HG03439 (cell line): ENCODE measurements at regions not wholly inside any gene's neighbourhood (a gene's known extent, or its start where the extent isn't known, plus 50 kb on each side); places are given as distances from the start of the nearest gene placed in this dataset.
"Not testable (repeated sequence)": the region's sequence is repeated elsewhere in the genome, so short reads cannot be mapped to it uniquely, and the experiment has no call there.

Experiments
- ATAC-seq: cut with Tn5 transposase; IDR thresholded peaks from one replicate; pipeline ENCODE4 v1.9.1; 2021; ENCODE audit warnings: mild to moderate bottlenecking, moderate library complexity; ENCODE audit not compliant: unreplicated experiment

DNA sequence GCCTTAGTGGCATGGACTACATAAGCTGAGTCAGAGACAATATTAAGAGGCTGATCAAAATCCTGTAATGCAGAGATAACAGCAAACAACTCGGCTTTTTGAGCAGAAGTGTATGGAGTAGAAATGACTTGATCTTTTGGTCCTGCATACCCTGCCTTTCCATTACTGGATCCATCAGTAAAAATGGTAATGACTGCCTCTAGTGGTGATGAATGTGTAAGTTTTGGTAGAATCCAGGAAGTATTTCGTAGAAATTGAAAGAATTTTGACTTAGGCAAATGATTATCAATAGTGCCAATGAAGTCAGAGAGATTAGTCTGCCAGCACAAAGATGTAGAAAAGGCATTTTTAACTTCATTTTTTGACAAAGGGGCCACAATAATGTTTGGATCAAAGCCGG, 146.4 kb upstream of the API5 start:
- not testable (repeated sequence) for ATAC-seq

DNA sequence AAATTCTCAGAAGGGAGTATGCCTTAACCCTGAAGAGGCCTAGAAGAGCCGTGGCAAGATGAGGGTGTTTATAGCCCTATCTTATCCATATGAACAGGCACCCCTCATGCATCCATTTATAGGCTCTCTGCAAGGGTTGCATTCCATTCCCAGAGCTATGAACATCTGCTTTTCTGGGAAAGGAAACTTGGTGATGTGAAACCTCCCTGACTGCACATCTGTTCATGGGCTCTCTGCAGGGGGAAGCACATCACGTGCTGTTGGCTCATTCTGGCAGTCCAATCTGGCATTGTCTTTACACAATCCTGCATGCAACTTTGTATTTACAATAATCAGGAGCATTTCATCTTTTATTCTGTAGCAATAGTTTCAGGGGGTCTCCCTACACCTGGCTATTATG, 143.6 kb upstream of the API5 start:
- ATAC-seq = not testable (repeated sequence)

DNA sequence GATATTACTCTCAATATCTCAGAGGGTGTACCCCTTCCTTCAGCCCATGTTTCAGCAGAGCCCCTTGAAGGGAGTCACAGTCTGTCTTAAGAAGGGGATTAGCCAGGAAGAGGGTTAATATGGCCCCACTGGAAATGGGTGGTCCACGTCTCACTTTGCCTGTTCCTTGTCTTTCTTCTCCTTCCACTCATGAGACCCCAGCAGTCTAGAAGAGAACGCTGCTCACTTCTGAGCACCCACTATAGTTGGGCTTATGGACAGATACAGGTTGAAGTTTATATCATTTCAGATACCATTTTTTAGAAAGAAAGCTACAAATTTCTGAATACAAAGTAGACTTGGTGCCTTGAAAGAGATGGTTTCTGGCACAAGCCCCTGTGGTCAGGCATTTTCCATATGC, 139.3 kb upstream of the API5 start:
- no peak for ATAC-seq

DNA sequence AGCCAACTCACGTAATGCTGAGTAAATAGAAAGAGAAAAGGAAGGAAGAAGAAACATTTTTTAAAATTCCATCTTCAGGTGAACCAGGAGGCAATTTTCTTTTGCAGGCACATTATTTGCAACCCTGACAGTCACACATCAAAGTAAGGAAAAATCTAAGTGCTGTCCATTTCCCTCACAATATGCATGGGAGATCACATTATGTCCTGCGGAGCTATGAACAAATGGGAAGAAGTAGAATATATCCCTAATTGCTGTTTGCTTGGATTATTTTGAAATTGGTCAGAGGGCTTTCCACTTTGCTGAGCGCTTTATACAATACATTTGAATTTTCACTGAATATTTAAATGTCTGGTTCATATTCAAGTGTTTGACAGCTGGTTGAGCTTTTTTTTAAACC, 133.8 kb upstream of the API5 start:
- no peak for ATAC-seq

DNA sequence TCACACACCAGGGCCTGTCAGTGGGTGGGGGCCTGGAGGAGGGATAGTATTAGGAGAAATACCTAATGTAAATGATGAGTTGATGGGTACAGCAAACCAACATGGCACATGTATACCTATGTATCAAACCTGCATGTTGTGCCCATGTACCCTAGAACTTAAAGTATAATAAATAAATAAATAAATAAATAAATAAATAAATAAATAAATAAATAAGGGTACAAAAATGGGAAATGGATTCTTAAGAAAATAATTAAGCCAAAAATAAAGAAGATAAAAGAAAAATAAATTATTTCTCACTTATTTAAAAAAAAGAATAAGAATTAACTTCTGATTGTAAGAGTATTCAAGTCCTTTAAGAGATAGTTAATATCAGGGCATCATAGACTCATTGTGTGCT, 117.3 kb upstream of the API5 start:
- ATAC-seq = not testable (repeated sequence)

DNA sequence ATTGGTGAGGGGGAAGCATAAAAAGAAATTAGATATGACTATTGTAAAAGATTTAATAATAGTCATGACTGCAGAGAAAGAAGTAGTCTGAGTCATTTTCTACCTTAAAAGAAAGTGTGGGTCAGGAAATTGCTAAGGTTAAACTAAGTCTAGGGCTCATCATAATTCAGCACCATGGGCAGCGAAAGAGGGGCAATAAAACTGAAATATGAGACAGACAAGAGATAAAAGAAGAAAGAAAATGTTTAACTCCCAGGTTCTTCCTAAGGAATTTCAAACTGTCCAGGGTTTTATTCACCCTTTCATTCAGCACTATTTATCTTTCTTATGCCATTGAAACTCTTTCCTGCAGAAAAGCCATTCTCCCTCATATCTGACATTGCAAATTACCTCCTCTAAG, 114.4 kb upstream of the API5 start:
- no peak for ATAC-seq

DNA sequence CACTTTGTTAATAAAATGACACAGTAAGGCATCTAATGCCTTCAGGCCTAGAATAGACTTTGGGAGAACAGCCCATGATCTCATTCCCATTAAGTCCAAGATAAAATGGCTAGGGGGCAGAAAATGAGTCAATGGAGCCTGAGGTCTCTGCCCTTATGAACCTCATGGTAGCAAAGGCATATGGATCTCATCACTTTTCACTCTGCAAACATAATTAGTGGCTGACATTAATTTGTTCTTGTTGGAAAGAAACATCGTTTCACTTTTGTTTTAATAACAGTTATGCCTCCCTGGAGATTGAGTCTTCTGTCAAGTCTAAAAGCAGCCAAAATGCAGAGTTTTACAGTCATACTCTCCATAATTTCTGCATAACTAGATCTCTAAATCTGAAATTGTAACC, 111.8 kb upstream of the API5 start:
- no peak for ATAC-seq

DNA sequence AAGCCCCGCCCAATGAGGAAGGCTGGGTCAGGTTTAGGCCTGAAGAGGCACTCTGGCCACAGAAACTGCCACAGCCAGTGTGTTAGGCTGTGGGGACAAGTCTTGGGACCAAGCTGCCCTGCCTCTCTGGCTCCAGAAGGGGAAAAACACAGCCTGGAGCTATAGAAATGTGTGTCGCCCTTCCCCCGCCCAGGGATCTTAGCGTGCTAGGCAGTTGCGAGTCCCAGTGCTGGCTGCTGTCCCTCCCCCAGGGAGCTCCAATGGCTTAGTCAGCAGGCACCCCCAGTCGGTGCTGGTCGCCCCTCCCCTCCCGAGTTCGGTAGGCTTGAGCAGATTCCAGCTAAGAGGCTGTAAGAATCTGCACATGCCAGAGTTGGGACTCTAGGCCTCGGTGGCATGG, 99.5 kb upstream of the API5 start:
- no peak for ATAC-seq

DNA sequence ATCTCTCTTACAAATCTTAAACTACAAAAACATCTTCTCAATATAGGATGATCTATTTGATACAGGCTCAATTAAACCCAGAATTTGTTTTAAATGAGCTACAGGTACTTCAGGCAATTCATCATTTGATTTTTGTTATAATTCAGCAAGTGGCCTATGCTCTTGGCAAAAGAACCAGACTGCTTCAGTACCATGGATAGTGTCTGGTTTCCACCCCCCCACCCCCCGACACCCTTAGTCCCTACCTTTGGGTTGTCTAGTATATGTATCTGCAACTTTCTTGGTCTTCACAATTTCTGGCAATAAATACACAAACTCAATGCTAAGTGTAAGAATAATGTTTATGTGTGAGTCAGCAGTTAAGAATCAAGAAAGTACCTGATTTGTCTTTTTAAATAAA, 97.3 kb upstream of the API5 start:
- ATAC-seq = no peak

DNA sequence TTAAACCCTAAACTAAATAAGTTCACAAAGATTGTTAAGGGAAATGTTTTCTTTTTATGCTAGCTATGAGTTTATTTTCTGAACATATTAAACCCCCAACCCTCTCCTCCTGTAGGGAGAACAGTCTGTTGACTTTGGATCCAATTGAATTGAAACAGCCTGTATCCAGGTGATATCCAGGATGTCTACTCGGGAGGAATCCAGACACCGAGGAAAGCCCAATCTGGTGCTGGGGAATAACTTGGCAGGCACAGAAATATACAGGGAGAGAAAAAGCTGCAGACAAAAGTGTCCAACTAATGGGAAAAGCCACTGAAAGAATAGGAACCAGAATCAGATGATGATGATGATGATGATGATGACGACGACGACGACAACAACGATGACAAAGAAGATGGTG, 93.9 kb upstream of the API5 start:
- no peak for ATAC-seq

DNA sequence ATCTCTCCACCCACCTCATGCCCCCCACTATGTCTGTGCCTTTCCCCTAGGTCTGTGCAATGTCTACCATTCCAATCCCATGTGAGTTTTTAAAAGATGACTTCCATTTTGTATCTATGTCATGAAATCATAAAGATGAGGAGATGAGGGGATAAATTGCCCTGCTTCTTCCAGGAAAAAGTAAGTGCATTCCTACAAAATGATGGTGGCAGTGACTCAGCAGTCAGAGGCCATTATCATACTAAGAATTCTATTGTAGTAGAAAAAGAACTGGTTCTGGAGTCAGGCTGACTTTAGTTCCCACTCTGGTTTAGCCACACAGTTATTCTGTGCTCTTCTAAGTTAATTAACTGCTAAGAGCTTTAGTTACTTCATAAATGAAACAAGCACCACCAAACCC, 89.6 kb upstream of the API5 start:
- ATAC-seq = no peak

DNA sequence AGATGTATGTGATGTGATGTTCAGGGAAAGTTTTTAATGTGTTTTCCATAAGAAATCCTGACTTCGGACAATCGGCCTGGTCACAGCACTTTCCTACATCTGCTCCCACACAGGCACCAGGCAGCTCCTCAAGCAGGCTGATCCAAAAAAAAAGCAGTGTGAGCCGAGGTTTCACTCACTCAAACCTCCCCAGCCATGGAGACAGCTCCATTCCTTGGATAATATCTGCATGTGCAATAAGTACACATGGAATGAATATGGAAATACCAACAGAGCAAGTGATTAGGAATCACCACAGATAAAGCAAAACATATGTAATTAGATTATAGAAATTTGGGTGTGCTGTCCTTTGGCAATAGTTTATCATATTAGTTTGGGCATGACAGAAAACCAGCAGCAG, 88.8 kb upstream of the API5 start:
- ATAC-seq = no peak

DNA sequence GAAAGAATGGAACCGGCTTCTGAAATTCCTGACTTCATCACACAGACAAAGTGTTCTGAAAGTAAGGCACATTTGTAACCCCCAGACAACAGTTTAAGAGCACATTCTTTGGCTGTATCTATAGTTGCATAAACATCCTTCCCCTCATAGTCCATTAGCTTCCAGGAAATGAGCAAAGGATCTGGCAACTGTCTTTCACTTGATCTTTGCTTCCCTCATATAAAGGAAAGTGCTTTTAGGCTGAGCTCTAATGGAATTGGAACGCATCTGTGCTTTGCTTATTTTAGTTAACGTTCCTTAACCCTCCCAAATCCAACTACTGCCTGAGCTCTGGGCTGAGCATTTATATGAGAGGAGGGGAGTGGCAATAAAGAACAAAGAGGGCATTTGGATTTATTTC, 76.9 kb upstream of the API5 start:
- ATAC-seq = no peak

DNA sequence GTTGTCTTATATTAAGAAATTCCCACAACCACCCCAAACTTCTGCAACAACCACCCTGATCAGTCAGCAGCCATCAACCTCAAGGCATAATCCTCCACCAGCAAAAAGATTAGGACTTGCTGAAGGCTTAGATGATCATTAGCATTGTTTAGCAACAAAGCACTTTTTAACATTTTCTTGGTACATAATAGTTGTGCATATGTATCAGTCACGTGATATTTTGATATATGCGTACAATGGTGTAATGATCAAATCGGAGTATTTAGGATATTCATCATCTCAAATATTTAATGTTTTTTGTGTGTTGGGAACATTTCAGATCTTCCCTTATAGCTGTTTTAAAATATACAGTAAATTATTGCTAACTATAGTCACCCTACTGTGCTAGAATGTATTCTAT, 73.5 kb upstream of the API5 start:
- no peak for ATAC-seq

DNA sequence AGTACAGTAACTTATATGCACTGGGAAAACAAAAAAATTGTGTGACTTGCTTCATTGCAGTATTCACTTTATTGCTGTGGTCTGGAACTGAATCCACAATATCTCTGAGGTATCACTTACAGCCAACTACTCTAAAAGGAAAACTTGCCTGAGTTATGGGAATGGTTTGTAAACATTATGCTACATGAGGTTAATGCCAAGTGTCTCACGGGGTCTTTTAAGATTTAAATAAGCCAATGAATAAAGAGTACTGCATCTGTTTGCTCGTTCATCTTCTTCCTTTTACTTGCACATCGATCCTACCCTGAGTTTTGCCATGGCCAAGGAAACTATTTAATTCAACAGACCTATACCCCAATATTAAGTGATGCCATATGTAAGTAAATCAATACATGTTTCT, 72.0 kb upstream of the API5 start:
- no peak for ATAC-seq

DNA sequence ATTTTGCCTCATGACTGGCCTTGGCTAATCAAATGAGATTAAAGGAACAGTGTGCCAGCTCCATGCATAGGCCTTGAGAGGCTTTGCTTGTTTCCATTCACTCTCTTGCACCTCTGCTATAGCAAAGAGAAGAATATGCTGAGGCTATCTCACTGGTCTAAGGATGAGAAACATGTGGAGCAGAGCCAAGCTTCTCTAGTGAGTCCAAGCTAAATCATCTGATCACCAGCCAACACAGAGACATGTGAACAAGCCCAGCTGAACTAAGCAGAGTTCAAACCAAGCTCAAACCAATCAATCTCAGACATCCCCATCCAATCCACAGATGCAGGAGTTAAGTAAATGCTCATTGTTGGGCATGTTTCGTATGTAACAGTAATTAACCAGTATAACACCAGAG, 69.4 kb upstream of the API5 start:
- no peak for ATAC-seq

DNA sequence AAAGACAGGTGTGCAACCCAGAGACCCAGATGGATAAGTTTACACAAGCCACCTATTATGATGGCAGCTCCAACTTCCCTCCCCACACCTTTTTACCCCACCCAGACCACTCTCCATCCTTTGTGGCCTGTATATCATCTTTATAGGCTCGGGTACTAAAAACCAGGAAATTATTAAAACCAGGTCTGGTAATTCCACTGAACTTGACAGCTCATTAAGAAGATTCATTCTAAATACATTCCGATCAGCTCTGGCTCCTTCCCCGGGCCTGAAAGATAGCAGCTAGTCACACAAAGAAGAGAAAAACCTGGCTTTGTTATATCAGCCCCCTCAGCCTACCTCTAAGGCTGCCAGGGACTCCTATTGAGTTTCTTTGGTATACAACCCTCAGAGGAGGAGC, 67.9 kb upstream of the API5 start:
- ATAC-seq = no peak

DNA sequence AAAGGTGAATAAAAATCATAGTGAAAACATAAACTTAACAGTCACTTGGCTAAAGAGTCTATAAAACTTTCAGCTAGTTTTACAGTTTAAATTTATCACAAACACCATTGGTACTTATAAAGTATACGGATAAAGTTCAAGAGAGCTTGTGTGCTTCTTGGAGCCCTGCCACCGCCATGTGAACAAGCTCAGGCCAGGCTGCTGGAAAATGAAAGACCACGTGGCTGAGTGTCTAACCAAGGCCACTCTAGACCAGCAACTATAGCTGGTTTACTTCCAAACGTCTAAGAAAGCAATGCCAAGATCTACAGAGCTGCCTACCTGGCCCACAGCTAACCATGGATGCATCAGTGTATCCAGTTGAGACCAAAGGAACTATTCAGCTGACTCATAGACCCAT, 66.3 kb upstream of the API5 start:
- ATAC-seq = no peak

DNA sequence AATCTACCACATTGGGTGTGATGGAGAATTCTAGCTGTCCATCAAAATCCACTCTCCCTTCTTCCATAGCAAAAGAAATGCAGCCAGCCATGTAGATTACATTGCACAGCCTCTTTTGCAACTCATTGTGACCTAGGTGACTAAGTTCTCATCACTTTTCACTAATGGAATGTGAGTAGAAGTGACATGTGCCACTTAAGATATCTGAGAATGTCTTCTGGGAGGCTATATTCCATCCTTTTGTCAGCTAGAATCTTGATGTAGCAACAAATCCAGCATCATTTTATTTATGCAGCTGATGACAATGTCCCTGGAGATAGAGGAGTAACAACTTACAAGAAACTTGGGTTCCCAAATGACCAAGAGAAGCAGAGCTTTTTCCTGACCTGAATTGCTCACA, 61.5 kb upstream of the API5 start:
- ATAC-seq = no peak

DNA sequence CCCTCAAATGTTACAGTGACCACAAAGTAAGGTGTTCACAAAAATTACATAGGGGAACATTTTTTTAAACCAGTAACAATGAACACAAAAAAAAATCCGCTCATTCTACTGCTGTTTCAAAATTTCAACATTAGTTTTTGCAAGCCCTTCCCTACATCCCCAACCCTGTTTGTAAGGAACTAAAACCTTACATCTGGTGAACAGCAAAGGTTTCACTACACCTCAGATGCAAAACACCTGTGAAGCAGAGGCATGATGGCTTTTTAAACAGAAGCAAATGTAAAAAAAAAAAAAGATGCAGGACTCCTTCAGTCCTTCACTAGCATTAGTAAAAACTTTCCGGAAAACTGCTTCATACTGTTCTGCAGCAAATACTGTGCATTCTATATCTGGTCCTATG, 50.0 kb upstream of the API5 start:
- ATAC-seq = no peak
